Transverse colon (tissue), 4 donors: ENCODE measurements at regions not wholly inside any gene's neighbourhood (a gene's known extent, or its start where the extent isn't known, plus 50 kb on each side); places are given as distances from the start of the nearest gene placed in this dataset.

ENCODE experiments used
- DNase-seq: peaks from one replicate; pipeline ENCODE4 v3.0.0-alpha.2; 2019
- H3K27ac ChIP-seq, 4 donors: fragments of 200-600 bp; sonication (generic); 2 replicates each; pipeline ENCODE4 v1.5.1; 2016 to 2018; ENCODE audit warnings: inconsistent platforms in 4 of 4
- H3K27me3 ChIP-seq: fragments of 200-600 bp; sonication (generic); 2 replicates; pipeline ENCODE4 v1.5.1; 2017; ENCODE audit warnings: inconsistent platforms
- H3K36me3 ChIP-seq, 4 donors: fragments of 200-600 bp; sonication (generic); 2 replicates each; pipeline ENCODE4 v1.5.1; 2017 to 2019; ENCODE audit warnings: inconsistent platforms in 4 of 4
- H3K4me1 ChIP-seq, 4 donors: fragments of 200-600 bp; sonication (generic); 2 replicates each; pipeline ENCODE4 v1.5.1; 2017 to 2020; ENCODE audit warnings: inconsistent platforms in 4 of 4
- H3K4me3 ChIP-seq, 4 donors: fragments of 200-600 bp; sonication (generic); 1 replicate in 1 of 4; 2 replicates in 3 of 4; pipeline versions ENCODE4 v1.5.1 to v1.6.1; 2017 to 2019; ENCODE audit warnings: inconsistent platforms in 4 of 4
- H3K9me3 ChIP-seq, 2 donors: fragments of 200-600 bp; sonication (generic); 2 replicates each; pipeline ENCODE4 v1.5.1; 2017 to 2019; ENCODE audit warnings: inconsistent platforms in 2 of 2
- EP300 ChIP-seq: sonication (generic); formaldehyde crosslinking; IDR thresholded peaks from one replicate; pipeline ENCODE4 v1.6.1; 2017; ENCODE audit warnings: antibody characterized with exemption, low read depth
- POLR2A ChIP-seq: fragments of 450-650 bp; IDR thresholded peaks from one replicate; pipeline ENCODE4 v1.6.1; 2016; ENCODE audit warnings: antibody characterized with exemption, mild to moderate bottlenecking, moderate library complexity
- POLR2AphosphoS5 ChIP-seq, 3 donors: sonication (generic); formaldehyde crosslinking; IDR thresholded peaks; one replicate each; pipeline ENCODE4 v1.6.1; 2016; ENCODE audit warnings: antibody characterized with exemption in 3 of 3
- WGBS, 2 donors: methylation state at CpG; one replicate each; pipeline ENCODE4 v1.1.5; 2018; ENCODE audit warnings: low coverage in 1 of 2; 5-methylcytosine and 5-hydroxymethylcytosine counted together
- in situ Hi-C, 4 donors: fragments of 200-750 bp; cut with MboI; loops; one replicate each; pipeline versions ENCODE4 v1.15.0 to v1.15.1; 2017; ENCODE audit warnings: low sequenced_read_pairs in 3 of 4, low pct_ligation_motif_present in 1 of 4, low pct_unique_long_range_greater_than_20kb in 1 of 4
- intact Hi-C: fragments of 100-400 bp; cut with DNase I; formaldehyde crosslinking; loops from one replicate; pipeline ENCODE4 v1.15.1; 2023; ENCODE audit warnings: low total_unique reads
- TF ChIP-seq, protein P1 (sequence below), 5 experiments: fragments of 200-600 bp in 3 of 5; fragments of 450-650 bp in 2 of 5; sonication (generic) in 3 of 5; IDR thresholded peaks; 1 replicate in 2 of 5; 2 replicates in 3 of 5; pipeline ENCODE4 v1.5.1; 2016 to 2017; ENCODE audit warnings: antibody characterized with exemption in 5 of 5, inconsistent platforms in 3 of 5, mild to moderate bottlenecking in 2 of 5, moderate library complexity in 1 of 5

DNA sequence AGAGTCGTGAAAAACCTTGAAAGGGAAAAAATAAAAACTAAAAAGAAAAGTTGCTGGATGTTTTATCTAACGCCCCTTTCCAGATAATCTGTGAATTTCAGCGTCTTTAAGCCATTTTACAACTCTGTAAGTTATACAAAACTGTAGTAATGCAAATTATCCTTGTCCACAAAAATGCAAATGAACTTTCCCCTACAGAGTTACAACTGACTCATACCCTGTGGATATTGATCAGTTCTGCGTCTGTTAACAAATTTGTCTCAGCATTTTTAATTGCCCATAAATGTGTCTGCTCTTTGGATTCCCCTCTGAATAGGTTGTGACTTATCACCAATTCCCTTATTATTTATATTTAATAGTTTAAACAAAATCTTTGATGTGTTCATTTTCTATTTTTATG, 105.9 kb upstream of the PRLR start:
- no peak overlapping the region for H3K27ac ChIP-seq
- WGBS, 2 donors = 72 to 81% methylated on average over 4 of the region's 4 CpGs
- H3K9me3 ChIP-seq = no peaks in the 10 kb centered on the region
- H3K36me3 ChIP-seq = no peaks in the 10 kb centered on the region
- no peaks in the 10 kb centered on the region for H3K4me1 ChIP-seq
- in situ Hi-C loops = no loop called here
- intact Hi-C loops = no loop called here
- no peak overlapping the region for H3K4me3 ChIP-seq
- DNase-seq = no peak
- H3K27me3 ChIP-seq = no peaks in the 10 kb centered on the region
- TF ChIP-seq POLR2AphosphoS5 (IDR thresholded peaks at IDR 0.05) = no peak
- no peak for TF ChIP-seq POLR2A
- TF ChIP-seq, protein P1, sequence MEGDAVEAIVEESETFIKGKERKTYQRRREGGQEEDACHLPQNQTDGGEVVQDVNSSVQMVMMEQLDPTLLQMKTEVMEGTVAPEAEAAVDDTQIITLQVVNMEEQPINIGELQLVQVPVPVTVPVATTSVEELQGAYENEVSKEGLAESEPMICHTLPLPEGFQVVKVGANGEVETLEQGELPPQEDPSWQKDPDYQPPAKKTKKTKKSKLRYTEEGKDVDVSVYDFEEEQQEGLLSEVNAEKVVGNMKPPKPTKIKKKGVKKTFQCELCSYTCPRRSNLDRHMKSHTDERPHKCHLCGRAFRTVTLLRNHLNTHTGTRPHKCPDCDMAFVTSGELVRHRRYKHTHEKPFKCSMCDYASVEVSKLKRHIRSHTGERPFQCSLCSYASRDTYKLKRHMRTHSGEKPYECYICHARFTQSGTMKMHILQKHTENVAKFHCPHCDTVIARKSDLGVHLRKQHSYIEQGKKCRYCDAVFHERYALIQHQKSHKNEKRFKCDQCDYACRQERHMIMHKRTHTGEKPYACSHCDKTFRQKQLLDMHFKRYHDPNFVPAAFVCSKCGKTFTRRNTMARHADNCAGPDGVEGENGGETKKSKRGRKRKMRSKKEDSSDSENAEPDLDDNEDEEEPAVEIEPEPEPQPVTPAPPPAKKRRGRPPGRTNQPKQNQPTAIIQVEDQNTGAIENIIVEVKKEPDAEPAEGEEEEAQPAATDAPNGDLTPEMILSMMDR (IDR thresholded peaks at IDR 0.05) = no peak
- no peak for TF ChIP-seq EP300

DNA sequence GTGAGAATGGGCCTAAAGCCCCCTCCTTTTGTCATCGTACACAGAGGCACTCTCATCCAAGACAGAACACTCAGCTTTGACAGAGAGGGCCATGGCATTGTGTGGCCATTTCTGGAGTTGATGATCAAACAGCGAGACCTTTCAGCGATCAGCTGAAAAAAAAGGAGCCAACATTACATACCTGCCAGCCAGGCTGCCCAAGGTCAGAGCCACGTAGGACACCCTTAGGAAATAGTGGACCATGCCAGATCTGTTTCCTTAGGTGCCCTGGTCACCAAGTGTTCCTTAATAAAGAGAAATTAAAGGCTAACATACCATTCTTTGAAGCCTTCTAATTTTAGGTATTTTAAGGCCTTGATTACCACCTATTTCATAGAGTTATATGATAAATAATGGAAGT, 105.5 kb upstream of the PRLR start:
- DNase-seq = no peak
- H3K4me1 ChIP-seq = no peaks in the 10 kb centered on the region
- in situ Hi-C loops (no loop called here), intact Hi-C loops (no loop called here)
- H3K27ac ChIP-seq = no peak overlapping the region
- H3K27me3 ChIP-seq = no peaks in the 10 kb centered on the region
- H3K4me3 ChIP-seq = no peak overlapping the region
- TF ChIP-seq EP300 = no peak
- no peak for TF ChIP-seq POLR2AphosphoS5 (IDR thresholded peaks at IDR 0.05)
- TF ChIP-seq POLR2A = no peak
- TF ChIP-seq, protein P1 (IDR thresholded peaks at IDR 0.05) = no peak
- no peaks in the 10 kb centered on the region for H3K9me3 ChIP-seq
- no peaks in the 10 kb centered on the region for H3K36me3 ChIP-seq
- WGBS, 2 donors = 60 to 88% methylated on average over 1 to 4 of the region's 4 CpGs

DNA sequence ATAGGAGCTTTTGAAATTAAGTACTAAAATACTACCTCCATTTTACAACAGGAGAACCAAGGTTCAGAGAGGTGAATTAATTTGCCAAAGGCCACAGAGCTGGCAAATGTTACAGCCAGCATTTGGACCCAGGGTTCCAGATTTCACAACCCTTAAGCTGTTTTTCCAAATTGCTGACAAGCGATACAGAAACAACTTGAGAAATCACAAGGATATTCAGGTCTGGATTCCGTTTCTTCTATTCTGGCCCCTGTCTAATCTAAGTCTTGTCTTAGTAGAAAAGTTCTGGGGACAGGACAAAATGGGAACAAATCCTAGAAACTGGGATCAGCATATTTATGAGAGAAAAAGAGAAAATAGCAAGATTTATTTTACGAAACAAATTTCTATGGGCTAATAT, 103.1 kb upstream of the PRLR start:
- DNase-seq = no peak
- Histone ChIP-seq H3K36me3 (no peaks in the 10 kb centered on the region), H3K27ac (no peak overlapping the region), H3K4me1 (no peaks in the 10 kb centered on the region), H3K27me3 (no peaks in the 10 kb centered on the region), H3K9me3 (no peaks in the 10 kb centered on the region), H3K4me3 (no peak overlapping the region)
- 64 to 73% methylated on average over 3 of the region's 3 CpGs for WGBS, 2 donors
- intact Hi-C loops (no loop called here), in situ Hi-C loops (no loop called here)
- no peak for TF ChIP-seq POLR2A
- TF ChIP-seq EP300 = no peak
- no peak for TF ChIP-seq POLR2AphosphoS5 (IDR thresholded peaks at IDR 0.05)
- TF ChIP-seq, protein P1 (IDR thresholded peaks at IDR 0.05) = no peak

DNA sequence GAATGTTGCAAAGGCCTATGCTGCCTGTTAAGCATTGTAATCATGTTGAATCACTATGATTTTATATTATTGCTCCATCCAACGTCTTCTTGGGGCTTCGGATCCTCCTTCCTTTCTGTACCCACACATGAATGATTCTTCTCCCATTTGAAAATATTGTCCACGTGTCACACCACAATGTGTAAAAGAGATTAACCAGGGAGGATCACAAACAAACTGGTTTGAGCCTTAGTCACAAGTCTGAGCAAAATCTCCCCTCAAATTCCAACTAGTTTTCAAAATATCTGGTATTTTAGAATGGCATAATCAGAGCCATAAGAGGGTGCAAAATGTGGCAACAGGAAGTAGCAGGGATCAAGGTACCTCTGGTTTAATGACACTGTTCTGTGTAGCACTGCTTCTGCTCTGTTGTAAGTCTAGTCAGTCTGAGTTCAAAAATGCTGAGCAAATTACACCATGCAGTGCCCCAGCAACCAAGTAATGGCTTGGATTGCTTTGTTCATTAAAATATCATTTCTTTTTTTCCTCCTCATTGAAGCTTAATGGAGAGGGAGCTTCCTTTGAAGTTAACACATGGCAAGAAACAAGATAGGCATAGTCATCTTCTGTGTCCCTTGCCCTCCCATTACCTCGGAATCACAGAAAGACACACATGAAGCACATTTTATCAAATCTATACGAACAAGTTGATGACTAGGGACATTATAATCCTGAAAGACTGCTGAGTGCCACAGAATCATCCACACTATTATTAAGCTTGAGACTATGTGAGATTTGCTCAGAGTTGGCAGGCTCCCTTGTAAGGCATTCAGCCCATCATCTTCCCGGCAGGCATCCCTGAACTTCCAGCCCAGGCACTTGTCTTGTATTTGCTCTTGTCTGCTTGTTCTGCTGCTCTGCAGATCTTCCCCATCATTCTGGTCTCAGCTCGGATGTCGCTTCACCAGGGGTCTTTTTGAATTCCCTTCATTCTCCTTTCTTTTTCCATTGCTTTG, 102.0 kb upstream of the PRLR start:
- no peak overlapping the region for H3K27ac ChIP-seq
- WGBS, 2 donors = 74 to 80% methylated on average over 5 to 8 of the region's 8 CpGs
- intact Hi-C loops (no loop called here), in situ Hi-C loops (no loop called here)
- DNase-seq = no peak
- TF ChIP-seq POLR2AphosphoS5 (IDR thresholded peaks at IDR 0.05) = no peak
- no peak for TF ChIP-seq POLR2A
- TF ChIP-seq, protein P1 (IDR thresholded peaks at IDR 0.05) = no peak
- TF ChIP-seq EP300 = no peak
- no peak overlapping the region for H3K4me3 ChIP-seq
- H3K36me3 ChIP-seq = no peaks in the 10 kb centered on the region
- H3K9me3 ChIP-seq = no peaks in the 10 kb centered on the region
- H3K27me3 ChIP-seq = no peaks in the 10 kb centered on the region
- no peaks in the 10 kb centered on the region for H3K4me1 ChIP-seq
